GM18873 (cell line): ENCODE measurements at regions not wholly inside any gene's neighbourhood (a gene's known extent, or its start where the extent isn't known, plus 50 kb on each side); places are given as distances from the start of the nearest gene placed in this dataset.
"Not testable (repeated sequence)": the region's sequence is repeated elsewhere in the genome, so short reads cannot be mapped to it uniquely, and the experiment has no call there.

ENCODE experiments used
- ATAC-seq: cut with Tn5 transposase; IDR thresholded peaks from one replicate; pipeline ENCODE4 v1.9.1; 2021; ENCODE audit warnings: mild to moderate bottlenecking, moderate library complexity, moderate number of reproducible peaks; ENCODE audit not compliant: unreplicated experiment, low FRiP score

GRCh38 chr4:111960241-111960667 is 185.0 kb upstream of the FAM241A start:
- ATAC-seq = peak; percentile 95

DNA sequence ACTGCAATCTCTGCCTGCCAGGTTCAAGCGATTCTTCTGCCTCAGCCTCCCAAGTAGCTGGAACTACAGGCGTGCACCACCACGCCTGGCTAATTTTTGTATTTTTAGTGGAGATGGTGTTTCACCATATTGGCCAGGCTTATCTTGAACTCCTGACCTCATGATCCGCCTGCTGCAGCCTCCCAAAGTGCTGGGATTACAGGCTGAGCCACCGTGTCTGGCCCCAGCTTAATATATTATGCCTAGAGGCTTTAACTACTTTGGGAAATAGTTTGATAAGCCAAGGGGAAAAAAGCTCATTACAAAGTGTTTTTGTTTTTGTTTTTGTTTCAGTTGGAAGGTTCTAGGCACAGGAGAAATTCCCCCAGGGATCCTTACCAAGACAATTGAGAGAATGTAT is 184.2 kb upstream of the FAM241A start:
- not testable (repeated sequence) for ATAC-seq

- no peak for ATAC-seq
These were observed 183.4 kb upstream of the FAM241A start for GRCh38 chr4:111961809-111962208.

- ATAC-seq = peak; percentile 35
These were observed 182.0 kb upstream of the FAM241A start for GRCh38 chr4:111963158-111963700.

DNA sequence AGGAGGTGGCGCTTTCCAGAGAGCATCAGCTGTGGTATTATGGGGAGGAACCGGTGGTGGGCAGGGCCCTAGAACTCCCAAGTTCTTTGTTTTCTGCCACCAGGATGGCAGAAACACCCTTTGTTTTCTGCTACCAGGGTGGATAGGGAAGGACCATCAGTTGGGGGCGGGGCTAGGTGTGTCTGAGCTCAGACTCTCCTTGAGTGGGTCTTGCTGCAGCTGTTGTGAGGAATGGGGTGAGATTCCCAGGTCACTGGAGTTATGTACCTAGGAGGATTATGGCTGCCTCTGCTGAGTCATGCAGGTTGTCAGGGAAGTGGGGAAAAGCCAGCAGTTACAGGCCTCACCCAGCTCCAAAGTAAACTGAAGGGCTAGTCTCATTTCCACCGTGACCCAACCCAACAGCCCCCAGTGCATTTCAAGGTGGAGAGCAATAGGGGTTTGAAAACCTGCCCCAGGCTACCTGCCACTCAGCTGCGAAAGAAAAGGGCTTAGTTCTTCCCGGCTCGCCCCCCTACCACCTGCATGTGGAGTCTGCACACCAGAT is 167.8 kb upstream of the FAM241A start:
- ATAC-seq = no peak

DNA sequence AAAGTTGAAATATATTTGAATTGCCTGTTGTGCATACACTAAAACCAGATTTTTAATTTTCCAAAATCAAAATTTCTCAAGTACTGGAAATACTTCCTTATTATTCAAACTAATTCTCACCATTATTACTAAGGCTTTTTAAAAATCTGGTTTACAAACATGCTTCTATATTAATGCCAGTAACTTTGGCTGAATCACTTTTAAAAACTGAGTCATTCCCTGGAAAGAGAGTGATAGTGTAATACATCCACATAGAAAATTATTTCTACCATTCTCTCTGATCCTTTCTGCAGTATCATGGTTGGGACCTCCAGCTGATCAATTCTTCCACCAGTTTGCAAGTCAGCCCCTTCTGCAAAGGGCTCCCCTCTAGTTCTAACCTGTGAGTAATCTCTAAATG is 165.3 kb upstream of the FAM241A start:
- no peak for ATAC-seq

- ATAC-seq = no peak
These were observed 163.2 kb upstream of the FAM241A start for GRCh38 chr4:111982089-111982488.

DNA sequence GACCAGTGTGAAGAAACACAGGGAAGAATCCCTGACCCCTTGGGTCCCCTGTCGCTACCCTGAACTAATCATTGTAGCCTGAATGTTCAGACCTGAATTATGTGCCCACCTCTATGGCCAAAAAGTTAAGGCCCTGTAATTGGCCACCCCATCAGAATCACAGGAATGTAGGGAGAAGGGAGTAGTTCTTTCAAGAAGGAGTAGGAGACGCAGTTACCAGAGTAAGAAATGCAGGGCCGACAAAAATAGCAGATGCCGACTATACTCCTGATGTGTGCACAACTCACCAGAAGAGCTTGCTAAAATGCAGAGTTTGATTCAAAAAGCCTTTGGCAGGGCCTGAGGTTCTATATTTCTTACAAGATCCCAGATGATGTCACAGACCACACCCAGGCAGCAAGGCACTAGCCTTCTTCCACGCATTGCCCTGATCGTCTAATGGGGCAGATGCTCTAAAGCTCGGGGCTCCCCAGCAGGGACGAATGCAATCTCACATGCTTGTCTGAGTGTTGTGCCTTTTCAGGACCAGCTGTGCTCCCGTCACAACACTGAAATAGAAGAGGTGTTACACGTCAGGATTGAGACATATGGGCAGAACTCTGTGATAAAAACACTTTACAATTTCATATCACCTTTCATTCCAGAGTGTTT is 161.0 kb upstream of the FAM241A start:
- ATAC-seq = no peak

DNA sequence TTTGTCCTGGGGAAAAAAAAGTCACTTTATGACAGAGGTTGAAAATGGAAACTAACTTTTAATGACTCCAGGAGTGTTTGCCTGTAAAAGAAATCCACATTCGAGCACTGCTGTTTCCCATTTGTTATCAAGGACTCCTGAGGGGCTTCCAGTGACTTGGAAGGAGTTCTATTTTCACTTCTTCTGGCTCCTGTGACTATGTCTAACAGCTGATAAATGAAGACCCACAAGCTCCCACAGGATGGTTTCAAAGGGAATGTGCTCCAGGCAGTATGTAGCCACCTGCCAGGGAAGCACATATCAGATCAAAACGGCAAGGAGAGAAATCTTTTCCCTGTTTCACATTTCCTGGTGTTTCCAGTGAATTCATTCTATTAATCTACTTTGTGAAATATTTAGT is 159.8 kb upstream of the FAM241A start:
- no peak for ATAC-seq

GRCh38 chr4:111986095-111986494 is 159.2 kb upstream of the FAM241A start:
- no peak for ATAC-seq

- no peak for ATAC-seq
These were observed 156.7 kb upstream of the FAM241A start for GRCh38 chr4:111988514-111988913.

DNA sequence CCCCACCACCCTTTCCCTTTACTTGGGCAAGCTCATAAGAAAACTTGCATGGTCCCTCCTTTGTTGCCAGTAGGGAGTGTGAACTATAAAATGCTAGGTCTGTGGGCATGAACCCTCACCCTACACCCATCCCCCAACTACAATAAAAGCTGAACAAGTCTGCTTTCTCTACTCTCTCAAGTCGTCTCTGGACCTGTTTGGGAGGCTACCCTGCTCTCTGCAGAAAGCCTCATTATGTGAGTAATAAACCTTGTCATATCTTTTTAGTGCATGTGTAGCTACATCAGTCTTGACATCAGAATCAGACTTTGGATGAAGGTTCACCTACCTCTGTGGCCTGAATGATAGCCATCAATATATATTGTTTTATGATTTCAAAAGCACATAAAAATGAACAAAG is 155.4 kb upstream of the FAM241A start:
- ATAC-seq = no peak

GRCh38 chr4:111991163-111991562 is 154.1 kb upstream of the FAM241A start:
- peak; percentile 93 for ATAC-seq

- no peak for ATAC-seq
These were observed 153.5 kb upstream of the FAM241A start for GRCh38 chr4:111991797-111992196.

GRCh38 chr4:111992351-111993168 is 152.7 kb upstream of the FAM241A start:
- ATAC-seq = no peak

- no peak for ATAC-seq
These were observed 150.9 kb upstream of the FAM241A start for GRCh38 chr4:111994392-111994791.

GRCh38 chr4:111997785-111998184 is 147.5 kb upstream of the FAM241A start:
- no peak for ATAC-seq

DNA sequence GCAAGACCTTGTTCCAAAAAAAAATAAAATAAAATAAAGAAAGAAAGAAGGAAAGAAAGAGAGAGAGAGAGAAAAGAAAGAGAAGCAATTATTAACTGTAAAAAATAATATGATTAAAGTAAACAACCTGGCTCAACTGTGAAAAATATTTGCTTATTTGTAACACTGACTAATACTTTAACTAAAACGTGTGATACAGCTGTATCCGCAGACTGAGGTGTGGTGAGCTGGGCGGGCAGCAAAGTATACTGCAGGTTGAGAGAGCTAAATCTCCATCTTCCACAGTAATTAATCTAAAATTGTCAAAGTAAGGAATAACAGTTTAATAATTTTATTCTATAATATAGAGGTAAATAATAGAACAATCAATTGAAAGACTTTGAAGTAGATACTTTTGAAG is 145.5 kb upstream of the FAM241A start:
- ATAC-seq = no peak

DNA sequence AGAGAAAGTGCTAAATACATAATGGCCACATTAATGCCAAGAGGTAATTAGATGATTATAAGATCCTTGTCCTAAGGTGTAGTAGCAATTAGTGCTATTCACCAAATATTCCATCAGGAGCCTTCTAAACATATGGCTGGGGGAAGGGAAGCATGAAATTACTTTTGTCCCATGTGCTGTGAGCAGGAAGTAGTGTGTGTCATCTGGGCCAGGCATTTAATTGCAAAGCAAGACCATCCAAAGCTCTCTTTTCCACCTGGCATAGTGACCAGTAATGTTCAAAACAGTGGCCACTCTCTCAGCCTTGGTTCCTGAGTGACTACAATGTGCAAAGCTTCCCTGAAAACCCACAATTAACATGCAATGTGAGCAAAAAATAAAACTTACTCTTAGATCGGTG is 144.2 kb upstream of the FAM241A start:
- no peak for ATAC-seq

DNA sequence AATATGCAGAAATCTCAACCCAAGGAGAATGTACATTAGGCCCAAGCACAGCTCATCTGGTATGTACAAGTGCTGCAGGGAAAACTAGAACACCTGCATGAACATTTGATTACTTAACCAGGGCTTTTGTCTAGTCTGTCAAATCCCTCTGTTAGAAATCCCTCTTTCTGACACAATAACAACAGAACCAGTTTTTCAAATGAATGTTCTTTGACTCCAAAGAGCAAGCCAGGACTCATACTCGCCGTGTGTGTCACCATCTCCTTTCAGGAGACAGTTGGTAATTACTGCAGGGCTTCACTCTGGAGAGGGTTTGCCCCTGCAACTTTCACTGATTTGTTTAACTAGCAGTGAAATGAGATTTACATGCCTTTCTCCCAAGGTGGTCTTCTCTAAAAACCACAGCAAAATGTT is 143.0 kb upstream of the FAM241A start:
- ATAC-seq = no peak

- no peak for ATAC-seq
These were observed 141.9 kb upstream of the FAM241A start for GRCh38 chr4:112003231-112003907.
